WTC11 (cell line): ENCODE measurements at regions not wholly inside any gene's neighbourhood (a gene's known extent, or its start where the extent isn't known, plus 50 kb on each side); places are given as distances from the start of the nearest gene placed in this dataset.

Experiments used
- ATAC-seq: fragments of 200-7000 bp; cut with Tn5 transposase; 2 replicates; pipeline ENCODE4 v1.10.0; 2021; ENCODE audit warnings: mild to moderate bottlenecking, moderate library complexity
- CTCF ChIA-PET: fragments of 300-600 bp; sonication (Branson Sonifier 250); formaldehyde crosslinking; loops from one replicate; lab custom pipeline; 2021; ENCODE audit warnings: antibody characterized with exemption; lab: Charles Lee
- POLR2A ChIA-PET: fragments of 350-600 bp; sonication (Branson Sonifier 250); formaldehyde crosslinking; loops from one replicate; lab custom pipeline; 2021; ENCODE audit warnings: antibody characterized with exemption; lab: Charles Lee
- DNase-seq: peaks from one replicate; pipeline ENCODE4 v3.0.0; 2021; ENCODE audit warnings: low spot score
- H3K27ac Mint-ChIP-seq: 2 replicates; pipeline ENCODE4 v1.8.0; 2021; ENCODE audit warnings: mixed read lengths
- H3K27me3 Mint-ChIP-seq: 2 replicates; pipeline ENCODE4 v1.8.0; 2021; ENCODE audit warnings: low read depth, mild to moderate bottlenecking, moderate library complexity, mixed read lengths
- H3K36me3 Mint-ChIP-seq: 2 replicates; pipeline ENCODE4 v1.8.0; 2021; ENCODE audit warnings: mixed read lengths
- H3K4me1 Mint-ChIP-seq: 2 replicates; pipeline ENCODE4 v1.8.0; 2022; ENCODE audit warnings: mixed read lengths
- H3K4me3 Mint-ChIP-seq: 2 replicates; pipeline ENCODE4 v1.8.0; 2021; ENCODE audit warnings: mild to moderate bottlenecking, moderate library complexity, mixed read lengths
- H3K9me3 Mint-ChIP-seq: 2 replicates; pipeline ENCODE4 v1.8.0; 2021; ENCODE audit warnings: mixed read lengths
- ATF3 ChIP-seq: sonication (generic); formaldehyde crosslinking; conservative IDR thresholded peaks from 2 replicates; pipeline ENCODE4 v1.8.1; 2022; ENCODE audit warnings: mild to moderate bottlenecking, missing genetic modification reagents
- ELF4 ChIP-seq: sonication (generic); formaldehyde crosslinking; IDR thresholded peaks from 2 replicates; pipeline ENCODE4 v1.8.1; 2022; ENCODE audit warnings: low read depth, mild to moderate bottlenecking, moderate library complexity, missing genetic modification reagents
- FOXK1 ChIP-seq: sonication (generic); formaldehyde crosslinking; IDR thresholded peaks from 2 replicates; pipeline ENCODE4 v1.8.0; 2022; ENCODE audit warnings: mild to moderate bottlenecking, moderate library complexity, missing genetic modification reagents
- FOXP1 ChIP-seq: sonication (generic); formaldehyde crosslinking; IDR thresholded peaks from 2 replicates; pipeline ENCODE4 v1.8.0; 2022; ENCODE audit warnings: missing genetic modification reagents, mild to moderate bottlenecking, moderate library complexity, borderline replicate concordance
- JUN ChIP-seq: sonication (generic); formaldehyde crosslinking; IDR thresholded peaks from 2 replicates; pipeline ENCODE4 v1.8.0; 2023; ENCODE audit warnings: mild to moderate bottlenecking, missing genetic modification reagents
- MYBL2 ChIP-seq: sonication (generic); formaldehyde crosslinking; IDR thresholded peaks from 2 replicates; pipeline ENCODE4 v1.8.1; 2023; ENCODE audit warnings: mild to moderate bottlenecking, moderate library complexity, missing genetic modification reagents
- NR1H2 ChIP-seq: sonication (generic); formaldehyde crosslinking; IDR thresholded peaks from 2 replicates; pipeline ENCODE4 v1.9.0; 2021; ENCODE audit warnings: mild to moderate bottlenecking, moderate library complexity, missing genetic modification reagents
- NR3C1 ChIP-seq: sonication (generic); formaldehyde crosslinking; conservative IDR thresholded peaks from 2 replicates; pipeline ENCODE4 v1.8.1; 2023; ENCODE audit warnings: low read depth, mild to moderate bottlenecking, missing genetic modification reagents
- PRRX2 ChIP-seq: fragments of 250-450 bp; sonication (Bioruptor Pico); IDR thresholded peaks from 2 replicates; pipeline ENCODE4 v1.8.0; 2021; ENCODE audit warnings: mild to moderate bottlenecking
- TEAD1 ChIP-seq: sonication (generic); formaldehyde crosslinking; IDR thresholded peaks from 2 replicates; pipeline ENCODE4 v1.8.0; 2022; ENCODE audit warnings: mild to moderate bottlenecking, missing genetic modification reagents
- TEAD4 ChIP-seq: sonication (generic); formaldehyde crosslinking; IDR thresholded peaks from 2 replicates; pipeline ENCODE4 v1.8.0; 2022; ENCODE audit warnings: mild to moderate bottlenecking, missing genetic modification reagents
- ZNF219 ChIP-seq: sonication (generic); formaldehyde crosslinking; IDR thresholded peaks from 2 replicates; pipeline ENCODE4 v1.8.0; 2023; ENCODE audit warnings: missing genetic modification reagents, mild to moderate bottlenecking, borderline replicate concordance
- ZNF317 ChIP-seq: sonication (generic); formaldehyde crosslinking; IDR thresholded peaks from 2 replicates; pipeline ENCODE4 v1.8.1; 2023; ENCODE audit warnings: low read depth, mild to moderate bottlenecking, moderate library complexity, missing genetic modification reagents, borderline replicate concordance
- ZNF416 ChIP-seq: fragments of 250-450 bp; sonication (Bioruptor Pico); IDR thresholded peaks from 2 replicates; pipeline ENCODE4 v1.9.0; 2021; ENCODE audit warnings: mild to moderate bottlenecking, inconsistent platforms
- ZNF425 ChIP-seq: fragments of 250-450 bp; sonication (Bioruptor Pico); conservative IDR thresholded peaks from 2 replicates; pipeline ENCODE4 v1.9.0; 2021; ENCODE audit warnings: mild to moderate bottlenecking
- TF ChIP-seq, protein P1 (sequence below): sonication (generic); formaldehyde crosslinking; IDR thresholded peaks from 2 replicates; pipeline ENCODE4 v1.8.0; 2022; ENCODE audit warnings: mild to moderate bottlenecking, missing genetic modification reagents
- TF ChIP-seq, protein P2 (sequence below): fragments of 200-600 bp; IDR thresholded peaks from 2 replicates; pipeline ENCODE4 v1.8.0; 2022; ENCODE audit warnings: antibody characterized with exemption
- TF ChIP-seq, protein P3 (sequence below): fragments of 250-450 bp; sonication (Bioruptor Pico); IDR thresholded peaks from 2 replicates; pipeline ENCODE4 v1.9.0; 2021; ENCODE audit warnings: mild to moderate bottlenecking
- TF ChIP-seq, protein P4 (sequence below): sonication (generic); formaldehyde crosslinking; IDR thresholded peaks from 2 replicates; pipeline ENCODE4 v1.8.0; 2022; ENCODE audit warnings: mild to moderate bottlenecking, missing genetic modification reagents

DNA sequence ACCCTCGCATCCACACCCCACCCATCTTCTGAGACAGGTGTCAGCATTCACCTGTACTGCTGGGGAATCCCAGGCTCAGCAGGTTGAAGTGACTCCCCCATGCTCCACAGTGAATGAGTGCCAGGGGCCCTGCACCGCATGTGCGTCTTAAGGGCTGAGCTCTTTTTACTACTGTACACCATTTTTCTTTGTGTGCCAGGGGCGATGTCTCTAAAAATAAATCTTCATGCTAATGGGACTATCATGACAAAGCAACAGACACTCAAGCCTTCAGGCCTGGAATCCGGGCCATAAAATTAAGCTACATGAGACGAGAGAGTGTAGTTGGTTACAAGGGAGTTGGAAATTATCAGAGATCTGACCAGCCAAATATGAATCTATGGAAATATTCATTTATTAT lies 294.8 kb downstream of the LPIN1 start (continued):
- TF ChIP-seq FOXK1 (CRISPR knock-in tag) = no peak

DNA sequence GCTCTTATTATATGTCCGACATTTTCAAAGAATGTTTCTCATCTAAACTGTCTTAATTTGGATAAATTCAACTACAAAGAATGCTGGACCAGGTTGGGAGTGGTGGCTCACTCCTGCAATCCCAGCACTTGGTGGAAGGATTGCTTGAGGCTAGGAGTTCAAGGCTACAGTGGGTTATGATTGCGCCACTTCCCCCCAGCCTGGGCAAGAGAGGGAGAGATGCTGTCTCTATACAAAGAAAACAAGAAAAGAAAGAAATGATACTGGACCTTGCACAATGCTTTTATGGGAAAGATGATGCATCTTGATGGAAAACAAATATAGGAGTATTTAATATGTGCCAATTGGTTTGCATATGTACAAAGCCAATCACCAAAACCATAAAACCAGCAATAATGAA lies 296.7 kb downstream of the LPIN1 start:
- DNase-seq (no peak), ATAC-seq (no peak)
- peaks cover 19% of the 10 kb centered on the region; the same call in 1 of the 2 replicates for H3K9me3 Mint-ChIP-seq
- H3K4me3 Mint-ChIP-seq = no peak overlapping the region
- no peak for TF ChIP-seq TEAD4 (CRISPR knock-in tag)
- TF ChIP-seq ZNF416 (CRISPR knock-in tag) = no peak
- no peak for TF ChIP-seq ATF3 (CRISPR knock-in tag)
- TF ChIP-seq NR3C1 (CRISPR knock-in tag) = no peak
- TF ChIP-seq FOXP1 (CRISPR knock-in tag) = no peak
- no peak for TF ChIP-seq PRRX2 (CRISPR knock-in tag)
- TF ChIP-seq, protein P1, sequence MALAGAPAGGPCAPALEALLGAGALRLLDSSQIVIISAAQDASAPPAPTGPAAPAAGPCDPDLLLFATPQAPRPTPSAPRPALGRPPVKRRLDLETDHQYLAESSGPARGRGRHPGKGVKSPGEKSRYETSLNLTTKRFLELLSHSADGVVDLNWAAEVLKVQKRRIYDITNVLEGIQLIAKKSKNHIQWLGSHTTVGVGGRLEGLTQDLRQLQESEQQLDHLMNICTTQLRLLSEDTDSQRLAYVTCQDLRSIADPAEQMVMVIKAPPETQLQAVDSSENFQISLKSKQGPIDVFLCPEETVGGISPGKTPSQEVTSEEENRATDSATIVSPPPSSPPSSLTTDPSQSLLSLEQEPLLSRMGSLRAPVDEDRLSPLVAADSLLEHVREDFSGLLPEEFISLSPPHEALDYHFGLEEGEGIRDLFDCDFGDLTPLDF = no peak
- peaks cover 8% of the 10 kb centered on the region; the same call in 1 of the 2 replicates for H3K4me1 Mint-ChIP-seq
- CTCF ChIA-PET = no interaction called here
- no peaks in the 10 kb centered on the region for H3K36me3 Mint-ChIP-seq
- POLR2A ChIA-PET = no interaction called here
- no peaks in the 10 kb centered on the region for H3K27me3 Mint-ChIP-seq
- H3K27ac Mint-ChIP-seq = no peak overlapping the region

- ChIA-PET CTCF (no interaction called here), POLR2A (no interaction called here)
- H3K4me1 Mint-ChIP-seq = peaks cover 8% of the 10 kb centered on the region; the same call in 1 of the 2 replicates
- no peak for TF ChIP-seq ELF4 (CRISPR knock-in tag)
- no peak for TF ChIP-seq NR1H2 (CRISPR knock-in tag)
- TF ChIP-seq TEAD1 (CRISPR knock-in tag) = no peak
- DNase-seq (no peak), ATAC-seq (no peak)
- H3K9me3 Mint-ChIP-seq = peaks cover 19% of the 10 kb centered on the region; the same call in 1 of the 2 replicates
- H3K36me3 Mint-ChIP-seq = no peaks in the 10 kb centered on the region
- no peak overlapping the region for H3K27ac Mint-ChIP-seq
- H3K4me3 Mint-ChIP-seq = no peak overlapping the region
- H3K27me3 Mint-ChIP-seq = no peaks in the 10 kb centered on the region
Observed at GRCh38 chr2:12044857-12045256, 298.4 kb downstream of the LPIN1 start.

DNA sequence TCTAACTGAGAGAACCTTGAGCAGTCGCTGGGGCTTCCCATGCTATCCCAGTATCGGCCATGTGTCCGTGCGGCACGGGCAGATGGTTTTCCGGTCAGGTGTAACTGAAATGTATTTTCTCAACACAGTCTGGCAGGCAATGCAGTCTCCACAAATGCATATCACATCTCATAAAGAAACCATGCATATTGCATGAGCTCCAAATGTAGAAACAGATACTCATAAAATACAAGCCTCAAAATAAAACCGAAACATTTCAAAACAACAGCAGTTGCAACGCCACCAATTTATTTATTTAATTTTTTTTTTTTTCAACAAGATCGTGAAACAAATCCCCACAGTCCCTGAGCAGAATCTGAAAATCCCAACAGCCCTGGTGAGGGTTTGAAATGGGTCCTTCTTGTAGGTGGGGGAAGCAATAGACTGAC lies 299.4 kb downstream of the LPIN1 start:
- Mint-ChIP-seq H3K27ac (no peak overlapping the region), H3K27me3 (no peaks in the 10 kb centered on the region), H3K4me1 (peaks cover 16% of the 10 kb centered on the region), H3K36me3 (no peaks in the 10 kb centered on the region), H3K4me3 (no peak overlapping the region), H3K9me3 (peaks cover 19% of the 10 kb centered on the region; the same call in 1 of the 2 replicates)
- TF ChIP-seq JUN (CRISPR knock-in tag) (no peak), ZNF425 (no peak), MYBL2 (no peak), NR1H2 (CRISPR knock-in tag) (no peak), ZNF317 (no peak), ZNF219 (CRISPR knock-in tag) (no peak), ZNF416 (CRISPR knock-in tag) (no peak)
- TF ChIP-seq, protein P2, sequence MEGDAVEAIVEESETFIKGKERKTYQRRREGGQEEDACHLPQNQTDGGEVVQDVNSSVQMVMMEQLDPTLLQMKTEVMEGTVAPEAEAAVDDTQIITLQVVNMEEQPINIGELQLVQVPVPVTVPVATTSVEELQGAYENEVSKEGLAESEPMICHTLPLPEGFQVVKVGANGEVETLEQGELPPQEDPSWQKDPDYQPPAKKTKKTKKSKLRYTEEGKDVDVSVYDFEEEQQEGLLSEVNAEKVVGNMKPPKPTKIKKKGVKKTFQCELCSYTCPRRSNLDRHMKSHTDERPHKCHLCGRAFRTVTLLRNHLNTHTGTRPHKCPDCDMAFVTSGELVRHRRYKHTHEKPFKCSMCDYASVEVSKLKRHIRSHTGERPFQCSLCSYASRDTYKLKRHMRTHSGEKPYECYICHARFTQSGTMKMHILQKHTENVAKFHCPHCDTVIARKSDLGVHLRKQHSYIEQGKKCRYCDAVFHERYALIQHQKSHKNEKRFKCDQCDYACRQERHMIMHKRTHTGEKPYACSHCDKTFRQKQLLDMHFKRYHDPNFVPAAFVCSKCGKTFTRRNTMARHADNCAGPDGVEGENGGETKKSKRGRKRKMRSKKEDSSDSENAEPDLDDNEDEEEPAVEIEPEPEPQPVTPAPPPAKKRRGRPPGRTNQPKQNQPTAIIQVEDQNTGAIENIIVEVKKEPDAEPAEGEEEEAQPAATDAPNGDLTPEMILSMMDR = no peak
- TF ChIP-seq, protein P3, sequence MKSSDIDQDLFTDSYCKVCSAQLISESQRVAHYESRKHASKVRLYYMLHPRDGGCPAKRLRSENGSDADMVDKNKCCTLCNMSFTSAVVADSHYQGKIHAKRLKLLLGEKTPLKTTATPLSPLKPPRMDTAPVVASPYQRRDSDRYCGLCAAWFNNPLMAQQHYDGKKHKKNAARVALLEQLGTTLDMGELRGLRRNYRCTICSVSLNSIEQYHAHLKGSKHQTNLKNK (CRISPR knock-in tag) = no peak
- TF ChIP-seq, protein P4, sequence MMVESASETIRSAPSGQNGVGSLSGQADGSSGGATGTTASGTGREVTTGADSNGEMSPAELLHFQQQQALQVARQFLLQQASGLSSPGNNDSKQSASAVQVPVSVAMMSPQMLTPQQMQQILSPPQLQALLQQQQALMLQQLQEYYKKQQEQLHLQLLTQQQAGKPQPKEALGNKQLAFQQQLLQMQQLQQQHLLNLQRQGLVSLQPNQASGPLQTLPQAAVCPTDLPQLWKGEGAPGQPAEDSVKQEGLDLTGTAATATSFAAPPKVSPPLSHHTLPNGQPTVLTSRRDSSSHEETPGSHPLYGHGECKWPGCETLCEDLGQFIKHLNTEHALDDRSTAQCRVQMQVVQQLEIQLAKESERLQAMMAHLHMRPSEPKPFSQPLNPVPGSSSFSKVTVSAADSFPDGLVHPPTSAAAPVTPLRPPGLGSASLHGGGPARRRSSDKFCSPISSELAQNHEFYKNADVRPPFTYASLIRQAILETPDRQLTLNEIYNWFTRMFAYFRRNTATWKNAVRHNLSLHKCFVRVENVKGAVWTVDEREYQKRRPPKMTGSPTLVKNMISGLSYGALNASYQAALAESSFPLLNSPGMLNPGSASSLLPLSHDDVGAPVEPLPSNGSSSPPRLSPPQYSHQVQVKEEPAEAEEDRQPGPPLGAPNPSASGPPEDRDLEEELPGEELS (CRISPR knock-in tag) = no peak
- CTCF ChIA-PET = no interaction called here
- POLR2A ChIA-PET = no interaction called here
- ATAC-seq (no peak), DNase-seq (no peak)
